NCI-H2196 (cell line): ENCODE measurements at regions not wholly inside any gene's neighbourhood (a gene's known extent, or its start where the extent isn't known, plus 50 kb on each side); places are given as distances from the start of the nearest gene placed in this dataset.

Source experiments
- DNase-seq: peaks from one replicate; lab custom pipeline; 2025; ENCODE audit not compliant: unreplicated experiment; lab: John Stamatoyannopoulos, UW

DNA sequence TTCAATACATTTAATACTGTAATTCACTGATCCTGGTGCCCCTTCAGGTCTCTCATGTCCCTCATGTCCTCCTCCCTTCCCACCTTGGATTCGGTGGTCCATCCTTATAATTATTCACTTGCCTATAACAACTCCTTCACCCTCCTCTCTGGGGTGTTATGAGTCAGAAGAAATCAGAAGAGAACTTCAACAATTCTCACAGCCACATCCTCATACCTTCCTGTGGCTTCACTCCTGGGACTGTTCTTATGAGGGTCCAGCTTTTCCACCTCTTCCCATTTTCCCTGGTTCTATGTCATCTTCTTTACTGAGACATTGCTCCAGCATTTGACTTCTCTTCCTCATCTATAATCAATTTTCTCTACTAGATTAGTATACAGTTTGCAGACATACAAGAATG lies 406.1 kb downstream of the NR2F1-AS1 start:
- DNase-seq, result no peak

GRCh38 chr5:93165559-93165958 lies 415.5 kb downstream of the NR2F1-AS1 start:
- DNase-seq, result no peak

- DNase-seq, result no peak
These were observed 416.3 kb downstream of the NR2F1-AS1 start for GRCh38 chr5:93164690-93165089.

GRCh38 chr5:93163010-93163663 lies 417.9 kb downstream of the NR2F1-AS1 start:
- DNase-seq, result no peak

DNA sequence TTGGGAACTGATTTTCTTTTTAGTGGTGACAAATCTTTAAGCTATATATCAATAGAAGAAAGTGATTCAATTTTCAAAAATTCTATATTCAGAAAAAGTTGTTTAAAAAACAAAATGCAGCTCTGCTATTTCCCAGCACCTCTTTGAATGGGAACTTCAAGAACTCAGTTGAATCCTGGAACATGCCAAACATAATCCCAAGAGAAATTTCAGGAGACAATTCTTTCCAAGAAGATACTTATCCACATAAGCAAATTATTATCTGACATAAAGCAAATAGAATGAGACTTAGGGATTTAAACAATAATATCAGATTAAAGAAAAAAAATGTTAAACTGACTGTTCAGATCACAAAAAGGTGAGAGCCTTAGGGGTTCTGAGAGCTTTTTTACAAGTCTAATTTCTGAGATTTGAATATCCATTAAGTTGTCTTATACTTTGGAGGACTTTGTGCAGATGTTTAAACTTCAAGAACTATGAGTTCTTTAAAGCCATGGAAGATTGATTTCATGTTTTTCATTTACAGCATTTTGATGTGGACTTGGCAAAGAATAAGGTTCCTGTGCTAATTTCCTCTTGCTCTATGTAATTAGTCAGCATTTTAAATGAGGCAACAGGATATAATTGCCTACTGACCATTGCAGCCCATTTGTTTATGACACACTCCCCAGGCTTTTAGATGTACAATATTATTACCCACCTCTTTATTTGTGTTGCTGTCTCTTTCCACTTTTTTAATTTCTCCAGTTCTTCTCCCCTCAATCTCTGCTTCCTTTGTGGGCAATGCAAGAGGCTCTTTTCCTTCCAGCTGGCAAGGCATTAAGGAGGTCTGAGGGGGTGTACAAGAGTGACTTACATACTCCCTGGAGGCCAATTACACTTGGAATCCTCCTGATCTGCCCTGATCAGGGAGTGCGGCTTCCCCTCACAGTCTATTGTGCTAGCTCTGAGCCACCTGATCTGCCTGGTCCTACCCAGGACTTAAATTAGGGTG lies 419.1 kb downstream of the NR2F1-AS1 start:
- no peak for DNase-seq

GRCh38 chr5:93158841-93159240 lies 422.2 kb downstream of the NR2F1-AS1 start:
- DNase-seq, result no peak

- no peak for DNase-seq
These were observed 424.5 kb downstream of the NR2F1-AS1 start for GRCh38 chr5:93156566-93156965.

DNA sequence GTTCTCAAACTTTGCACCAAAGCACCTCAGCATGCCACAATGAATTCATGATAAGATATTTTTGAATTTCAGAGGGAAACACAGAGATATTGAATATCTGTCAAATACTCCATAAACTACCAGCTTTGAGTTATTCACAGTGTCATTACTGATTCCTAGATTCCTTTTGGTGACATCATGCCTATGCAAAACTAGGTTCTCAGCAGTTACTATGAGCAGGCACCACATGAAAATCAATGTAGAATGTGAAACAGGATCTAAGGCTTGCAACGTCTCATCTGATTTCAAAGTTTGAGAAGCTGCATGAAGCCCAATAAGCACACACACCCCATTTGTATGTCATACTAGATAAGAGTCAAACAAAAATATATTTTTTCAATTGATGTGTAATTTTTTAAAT lies 426.5 kb downstream of the NR2F1-AS1 start:
- DNase-seq, result no peak

GRCh38 chr5:93153461-93153860 lies 427.6 kb downstream of the NR2F1-AS1 start:
- no peak for DNase-seq

DNA sequence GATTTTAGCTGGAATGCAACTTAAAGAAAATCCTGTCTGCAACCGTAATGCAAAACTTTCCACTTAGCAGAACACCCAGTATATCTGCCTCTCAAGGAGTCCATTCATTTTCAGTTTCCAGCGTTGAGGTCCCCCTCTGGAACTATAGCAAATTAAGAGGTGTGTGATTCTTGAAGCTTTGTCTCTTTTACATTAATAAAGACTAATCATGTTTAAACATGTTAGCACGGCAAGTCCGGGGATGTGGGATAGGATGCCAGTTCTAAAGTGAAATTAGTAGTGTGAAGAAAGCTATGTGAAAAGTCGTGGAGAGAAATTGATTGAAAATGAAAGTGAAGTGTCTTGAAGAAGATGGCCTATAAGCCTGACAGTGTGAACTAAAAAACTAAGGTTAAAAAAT lies 429.1 kb downstream of the NR2F1-AS1 start:
- no peak for DNase-seq

GRCh38 chr5:93151121-93151520 lies 429.9 kb downstream of the NR2F1-AS1 start:
- no peak for DNase-seq

DNA sequence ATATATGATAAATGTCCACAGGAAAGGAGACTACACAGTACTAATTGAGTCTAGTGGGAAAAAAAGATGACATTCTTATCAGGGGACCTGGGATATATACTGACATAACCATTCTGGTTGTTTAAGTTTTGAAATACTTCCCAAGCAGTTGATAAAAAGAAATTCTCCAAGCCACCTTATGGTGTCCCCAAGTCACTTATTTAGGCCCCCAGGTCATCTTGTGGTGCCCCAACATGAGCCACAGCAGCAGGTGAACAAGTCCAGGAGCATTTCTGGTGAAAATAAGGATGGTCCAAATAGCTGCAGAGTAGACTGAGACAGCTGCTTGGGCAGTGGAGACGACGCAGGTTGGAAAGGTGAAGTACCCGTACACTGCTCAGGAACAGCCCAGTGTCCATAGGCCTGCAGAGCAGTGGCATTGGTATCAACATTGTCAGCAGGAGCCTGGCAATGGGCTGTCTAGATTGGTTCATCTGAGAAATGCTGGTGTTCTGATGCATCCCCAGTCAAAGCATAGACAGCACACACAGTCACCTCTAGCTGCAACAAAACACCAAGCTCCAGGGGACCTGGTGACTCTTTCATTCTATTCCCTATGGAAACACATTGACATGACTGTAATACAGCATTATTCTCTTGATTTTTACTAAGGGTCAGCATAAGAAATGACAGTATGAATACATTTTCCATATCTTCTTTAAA lies 430.6 kb downstream of the NR2F1-AS1 start:
- DNase-seq, result no peak

GRCh38 chr5:93145767-93146166 lies 435.3 kb downstream of the NR2F1-AS1 start:
- no peak for DNase-seq

- no peak for DNase-seq
These were observed 436.0 kb downstream of the NR2F1-AS1 start for GRCh38 chr5:93145019-93145418.

DNA sequence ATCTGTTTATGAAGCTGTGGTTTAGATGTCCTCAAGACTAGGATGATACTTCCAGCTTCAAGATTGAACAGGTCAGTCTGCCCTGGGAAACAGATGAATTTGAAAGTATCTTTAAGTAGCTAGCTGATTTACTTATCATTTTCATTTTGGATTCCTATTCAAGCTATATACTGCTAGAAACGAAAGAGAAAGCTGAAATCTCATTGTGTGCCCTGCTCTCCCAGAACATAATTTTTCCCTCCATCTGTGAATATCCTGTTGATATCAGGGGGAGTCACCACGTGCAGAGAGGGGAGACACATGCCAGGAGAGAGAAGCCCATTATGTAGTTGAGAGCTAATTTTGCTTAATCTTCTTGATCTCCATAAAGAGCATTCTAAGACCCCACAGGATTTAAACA lies 439.1 kb downstream of the NR2F1-AS1 start:
- no peak for DNase-seq

DNA sequence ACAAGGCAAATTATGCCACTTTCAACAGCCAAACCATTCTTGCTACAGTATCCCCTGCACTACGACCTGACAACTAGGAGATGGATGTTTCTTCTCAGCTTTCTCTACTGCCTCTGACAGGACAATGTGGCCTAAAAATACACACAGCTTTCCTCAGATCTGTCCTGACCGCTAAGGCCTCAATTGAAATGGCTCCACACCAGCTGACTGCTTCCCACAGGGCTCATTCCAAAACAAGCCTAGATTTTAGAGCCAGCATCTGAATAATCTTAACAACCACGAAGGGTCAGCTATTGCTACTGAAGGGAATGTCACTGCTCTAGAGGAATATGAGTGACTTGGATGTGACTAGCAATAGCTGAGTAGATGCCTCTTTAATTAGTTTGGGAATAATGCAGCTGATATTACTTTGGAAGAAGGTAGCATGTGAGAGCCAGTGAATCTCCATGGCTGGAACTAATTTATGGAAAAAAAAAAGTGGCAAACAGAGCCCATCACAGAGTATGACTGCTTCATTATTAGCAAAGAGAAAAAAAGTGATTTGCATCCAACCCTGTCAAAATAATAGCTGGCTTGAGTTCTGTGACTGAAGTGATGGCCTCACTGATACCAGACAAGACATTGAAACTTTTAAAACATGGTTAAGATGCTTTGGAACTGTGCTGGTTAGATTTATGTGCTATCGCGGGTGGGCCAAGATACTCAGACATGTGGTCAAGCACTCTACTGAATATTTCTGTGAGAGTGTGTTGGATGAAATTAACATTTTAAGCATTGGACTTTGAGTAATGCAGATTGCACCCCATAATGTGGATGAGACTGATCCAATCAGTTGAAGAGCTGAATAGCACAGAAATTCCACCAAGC lies 450.2 kb downstream of the NR2F1-AS1 start:
- no peak for DNase-seq

DNA sequence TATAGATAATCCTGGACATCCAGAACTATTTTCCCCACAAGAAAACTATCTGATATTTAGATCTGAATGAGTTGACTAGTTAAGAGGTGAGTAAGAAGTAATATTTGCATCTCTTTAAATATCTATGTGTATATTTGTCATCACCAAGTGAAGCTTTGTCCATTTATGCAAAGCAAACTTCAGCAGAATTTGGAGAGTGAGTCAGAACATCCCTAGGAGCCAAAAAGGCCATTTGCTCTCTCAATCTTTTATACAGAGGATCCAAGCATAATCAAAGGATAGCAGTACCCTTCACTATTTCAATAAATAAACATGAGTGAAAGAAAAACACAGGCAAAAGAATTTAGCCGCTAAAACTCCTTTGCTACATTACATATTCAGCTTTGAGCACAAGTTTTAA lies 454.4 kb downstream of the NR2F1-AS1 start:
- DNase-seq, result no peak

GRCh38 chr5:93123127-93123526 lies 457.9 kb downstream of the NR2F1-AS1 start:
- DNase-seq, result no peak

DNA sequence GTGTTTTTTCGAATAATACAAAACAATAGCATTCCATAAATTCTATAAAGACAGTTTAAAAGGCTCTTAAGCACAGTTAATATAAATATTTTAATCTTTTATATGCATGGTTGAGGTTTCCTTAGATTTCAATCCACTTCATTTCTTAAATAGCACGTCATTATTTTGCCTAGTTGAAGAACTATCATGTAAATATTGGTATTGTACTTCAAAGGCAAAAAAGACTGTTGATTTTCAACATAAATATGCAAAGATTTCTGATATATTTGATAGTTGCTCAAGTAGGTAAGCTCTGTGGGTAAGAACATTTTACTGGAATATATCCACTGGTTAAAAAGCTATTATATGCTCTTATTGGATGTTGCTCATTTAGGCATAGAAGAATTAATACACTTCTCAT lies 458.6 kb downstream of the NR2F1-AS1 start:
- DNase-seq, result no peak

DNA sequence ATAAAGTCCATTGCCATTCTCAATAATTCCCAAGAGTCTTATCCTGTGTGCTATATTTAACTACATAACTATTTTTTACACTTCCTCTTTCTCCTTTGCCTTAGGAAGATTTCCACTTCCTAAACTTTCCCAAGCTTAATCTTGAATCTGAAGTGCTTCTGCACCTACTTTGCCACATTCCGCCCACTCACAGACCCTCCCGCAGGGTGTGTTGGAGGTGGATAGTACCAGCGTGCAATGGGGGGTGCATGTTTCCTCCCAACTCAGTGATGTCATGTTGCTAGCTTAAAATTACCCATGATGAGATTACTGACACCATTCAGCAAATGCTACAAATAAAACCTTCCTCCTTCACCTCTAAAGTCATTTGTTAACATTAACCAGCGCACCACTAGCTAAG lies 460.2 kb downstream of the NR2F1-AS1 start:
- DNase-seq, result no peak

DNA sequence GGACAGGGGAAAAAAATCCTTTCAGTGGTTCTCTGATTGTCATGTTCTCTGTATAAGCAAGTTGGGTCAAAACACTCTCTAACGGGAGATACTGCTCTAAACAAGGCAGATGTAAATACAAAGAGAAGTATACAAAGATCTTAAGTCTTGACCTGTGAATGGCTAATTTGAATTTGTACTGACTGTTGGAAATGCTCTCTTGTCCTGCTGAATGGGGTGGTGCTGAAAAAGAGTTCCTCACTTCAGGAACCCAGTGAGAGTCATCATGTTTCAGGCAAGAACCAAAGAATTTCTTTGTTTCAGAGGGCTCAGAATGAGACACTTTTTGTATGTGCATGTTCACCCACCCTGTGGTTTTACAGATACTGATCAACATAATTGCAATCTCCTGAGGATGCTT lies 461.0 kb downstream of the NR2F1-AS1 start:
- no peak for DNase-seq
